ENCODE measurements at regions not wholly inside any gene's neighbourhood (a gene's known extent, or its start where the extent isn't known, plus 50 kb on each side); places are given as distances from the start of the nearest gene placed in this dataset.

- DNase-seq (ENCODE audit: low read depth), result no peak
- no peak for TF ChIP-seq CTCF (IDR thresholded peaks at IDR 0.05; ENCODE audit: low read depth, low read length, missing control alignments)
- H3K4me3 ChIP-seq (ENCODE audit: low read depth, low read length), result no peak overlapping the region
Observed at GRCh38 chr6:164916087-164916486, 393.3 kb downstream of the C6orf118 start.

- H3K4me3 ChIP-seq (ENCODE audit: low read depth, low read length), result no peak overlapping the region
- no peak for DNase-seq (ENCODE audit: low read depth)
- TF ChIP-seq CTCF (IDR thresholded peaks at IDR 0.05; ENCODE audit: low read depth, low read length, missing control alignments), result no peak
Observed at GRCh38 chr6:164911873-164912580, 397.4 kb downstream of the C6orf118 start.

GRCh38 chr6:164911151-164911550, 398.3 kb downstream of the C6orf118 start:
- TF ChIP-seq CTCF (IDR thresholded peaks at IDR 0.05; ENCODE audit: low read depth, low read length, missing control alignments), result no peak
- no peak overlapping the region for H3K4me3 ChIP-seq (ENCODE audit: low read depth, low read length)
- DNase-seq (ENCODE audit: low read depth), result no peak

GRCh38 chr6:164906766-164907165, 402.6 kb downstream of the C6orf118 start:
- DNase-seq (ENCODE audit: low read depth), result no peak
- no peak for TF ChIP-seq CTCF (IDR thresholded peaks at IDR 0.05; ENCODE audit: low read depth, low read length, missing control alignments)
- no peak overlapping the region for H3K4me3 ChIP-seq (ENCODE audit: low read depth, low read length)

- H3K4me3 ChIP-seq (ENCODE audit: low read depth, low read length), result no peak overlapping the region
- no peak for DNase-seq (ENCODE audit: low read depth)
- TF ChIP-seq CTCF (IDR thresholded peaks at IDR 0.05; ENCODE audit: low read depth, low read length, missing control alignments), result no peak
Observed at GRCh38 chr6:164905311-164905710, 404.1 kb downstream of the C6orf118 start.

GRCh38 chr6:164898412-164898811, 411.0 kb downstream of the C6orf118 start:
- DNase-seq (ENCODE audit: low read depth), result no peak
- no peak for TF ChIP-seq CTCF (IDR thresholded peaks at IDR 0.05; ENCODE audit: low read depth, low read length, missing control alignments)
- H3K4me3 ChIP-seq (ENCODE audit: low read depth, low read length), result no peak overlapping the region

All from GM12864 (cell line).